CD4-positive, CD25-positive, alpha-beta regulatory T cell (primary cell): ENCODE measurements at regions not wholly inside any gene's neighbourhood (a gene's known extent, or its start where the extent isn't known, plus 50 kb on each side); places are given as distances from the start of the nearest gene placed in this dataset.
"Not testable (repeated sequence)": the region's sequence is repeated elsewhere in the genome, so short reads cannot be mapped to it uniquely, and the experiment has no call there.

ENCODE experiments used
- ATAC-seq, 2 donors: fragments of 150-1000 bp; cut with Tn5 transposase; one replicate each; pipeline ENCODE4 v1.10.0; 2021; ENCODE audit warnings: low read depth in 2 of 2, moderate number of reproducible peaks in 2 of 2, moderate library complexity in 1 of 2
- DNase-seq, 3 donors: peaks; one replicate each; pipeline versions ENCODE4 v3.0.0 to v3.0.0-alpha.2; 2012 to 2022; ENCODE audit warnings: mixed read lengths in 1 of 3
- H3K27ac ChIP-seq: one replicate; pipeline ENCODE4 v1.7.0; 2013; ENCODE audit warnings: mild to moderate bottlenecking, low read length; ENCODE audit not compliant: insufficient read depth, poor library complexity, severe bottlenecking
- H3K27me3 ChIP-seq: one replicate; pipeline ENCODE4 v1.7.0; 2013; ENCODE audit warnings: low read length; ENCODE audit not compliant: control insufficient read depth, insufficient read depth
- H3K36me3 ChIP-seq: one replicate; pipeline ENCODE4 v1.7.0; 2013; ENCODE audit warnings: mild to moderate bottlenecking, low read length, moderate library complexity; ENCODE audit not compliant: control insufficient read depth, insufficient read depth
- H3K4me1 ChIP-seq: 2 replicates; pipeline ENCODE4 v1.7.0; 2013; ENCODE audit warnings: mild to moderate bottlenecking, low read length; ENCODE audit not compliant: insufficient read depth, control insufficient read depth, poor library complexity, severe bottlenecking
- H3K4me3 ChIP-seq: one replicate; pipeline ENCODE4 v1.7.0; 2013; ENCODE audit warnings: low read depth, mild to moderate bottlenecking, low read length, moderate library complexity
- H3K9me3 ChIP-seq, 2 experiments: 1 replicate in 1 of 2; 2 replicates in 1 of 2; pipeline ENCODE4 v1.7.0; 2013; ENCODE audit warnings: low read length in 2 of 2, mild to moderate bottlenecking in 1 of 2, moderate library complexity in 1 of 2; ENCODE audit not compliant: control insufficient read depth in 2 of 2
- H3K27ac Mint-ChIP-seq, 3 donors: one replicate each; pipeline ENCODE4 v1.8.0; 2020 to 2022; ENCODE audit warnings: mild to moderate bottlenecking in 3 of 3, mixed read lengths in 3 of 3, moderate library complexity in 2 of 3
- H3K27me3 Mint-ChIP-seq: one replicate; pipeline ENCODE4 v1.8.0; 2022; ENCODE audit warnings: mild to moderate bottlenecking, mixed read lengths
- H3K36me3 Mint-ChIP-seq: one replicate; pipeline ENCODE4 v1.8.0; 2020; ENCODE audit warnings: mixed read lengths
- H3K4me1 Mint-ChIP-seq, 4 donors: one replicate each; pipeline ENCODE4 v1.8.0; 2020 to 2022; ENCODE audit warnings: mixed read lengths in 4 of 4, mild to moderate bottlenecking in 1 of 4
- H3K4me3 Mint-ChIP-seq, 4 donors: one replicate each; pipeline ENCODE4 v1.8.0; 2020 to 2022; ENCODE audit warnings: mild to moderate bottlenecking in 4 of 4, mixed read lengths in 4 of 4, moderate library complexity in 3 of 4
- H3K9me3 Mint-ChIP-seq, 7 donors: one replicate each; pipeline ENCODE4 v1.8.0; 2020 to 2022; ENCODE audit warnings: mixed read lengths in 7 of 7, mild to moderate bottlenecking in 3 of 7, moderate library complexity in 2 of 7

DNA sequence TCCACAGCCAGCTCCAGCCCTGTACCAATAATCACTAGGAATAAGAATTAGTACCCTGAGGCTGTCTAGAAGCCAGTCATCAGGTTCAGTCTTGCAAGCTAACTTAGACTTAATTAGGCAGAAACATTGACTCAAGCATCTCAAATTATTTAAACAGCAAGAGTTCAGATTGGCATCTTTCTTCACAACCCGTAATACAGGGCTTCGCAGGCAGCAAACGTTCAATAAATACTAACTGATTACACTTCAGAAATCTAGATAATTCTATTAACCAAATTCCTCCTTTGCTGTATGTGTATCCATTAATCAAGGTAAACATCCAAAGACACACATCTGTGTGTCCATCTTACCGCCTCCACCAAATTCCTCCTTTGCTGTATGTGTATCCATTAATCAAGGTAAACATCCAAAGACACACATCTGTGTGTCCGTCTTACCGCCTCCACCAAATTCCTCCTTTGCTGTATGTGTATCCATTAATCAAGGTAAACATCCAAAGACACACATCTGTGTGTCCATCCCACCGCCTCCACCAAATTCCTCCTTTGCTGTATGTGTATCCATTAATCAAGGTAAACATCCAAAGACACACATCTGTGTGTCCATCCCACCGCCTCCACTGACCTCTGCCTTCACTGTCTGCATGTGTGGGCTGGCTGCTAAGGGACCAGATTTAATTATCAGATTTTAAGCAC is 158.9 kb downstream of the SUCLG1 start:
- not testable (repeated sequence) for H3K4me3 Mint-ChIP-seq, H3K4me3 ChIP-seq, H3K27me3 ChIP-seq, H3K36me3 ChIP-seq, H3K9me3 ChIP-seq, H3K27me3 Mint-ChIP-seq, H3K4me1 ChIP-seq, H3K36me3 Mint-ChIP-seq, DNase-seq, H3K9me3 Mint-ChIP-seq, H3K27ac ChIP-seq, ATAC-seq, H3K27ac Mint-ChIP-seq, H3K4me1 Mint-ChIP-seq

DNA sequence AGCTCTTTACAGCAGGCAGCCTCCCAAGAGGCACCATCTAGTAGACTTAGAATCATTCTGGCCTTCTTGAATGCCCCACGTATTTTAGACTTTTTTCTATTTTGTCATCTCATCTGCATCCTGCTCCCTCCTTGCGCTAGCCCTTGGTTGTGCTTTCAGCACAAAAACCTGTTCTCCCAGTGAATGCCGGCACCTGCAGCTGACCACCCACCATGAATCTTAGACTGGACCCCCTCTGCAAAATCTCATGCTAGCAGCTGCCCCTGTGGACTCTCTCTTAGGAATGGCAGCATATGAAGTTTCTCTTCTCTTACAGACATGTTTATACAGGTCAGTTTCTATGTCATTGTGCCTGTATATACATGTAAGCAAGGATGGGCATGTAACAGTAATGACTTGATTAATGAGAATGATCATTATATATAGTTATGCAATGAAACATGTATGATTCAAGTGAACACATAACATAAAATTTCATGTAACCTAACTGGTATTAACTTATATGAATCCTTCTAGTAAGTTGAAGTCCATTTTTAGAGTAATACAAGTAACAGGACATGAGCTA is 159.8 kb downstream of the SUCLG1 start:
- H3K4me3 Mint-ChIP-seq: no peak overlapping the region
- H3K9me3 Mint-ChIP-seq: peaks cover 0 to 3% (median 0%) of the 10 kb centered on the region in 7 donors

GRCh38 chr2:84297155-84297554 is 161.9 kb downstream of the SUCLG1 start:
- Histone ChIP-seq H3K4me3 (no peak overlapping the region), H3K27ac (no peak overlapping the region), H3K4me1 (no peaks in the 10 kb centered on the region), H3K9me3 (no peaks in the 10 kb centered on the region), H3K27me3 (peaks cover 3% of the 10 kb centered on the region), H3K36me3 (no peaks in the 10 kb centered on the region)
- ATAC-seq (no peak), DNase-seq (no peak)
- Mint-ChIP-seq H3K36me3 (no peaks in the 10 kb centered on the region), H3K27ac (no peak overlapping the region), H3K4me3 (no peak overlapping the region), H3K4me1 (no peaks in the 10 kb centered on the region), H3K27me3 (no peaks in the 10 kb centered on the region), H3K9me3 (no peaks in the 10 kb centered on the region)

More for the DNA sequence above, 159.8 kb downstream of the SUCLG1 start:
- DNase-seq (no peak), ATAC-seq (no peak)
- Mint-ChIP-seq H3K36me3 (no peaks in the 10 kb centered on the region), H3K4me1 (no peaks in the 10 kb centered on the region), H3K27ac (no peak overlapping the region), H3K27me3 (no peaks in the 10 kb centered on the region)
- Histone ChIP-seq H3K27me3 (no peaks in the 10 kb centered on the region), H3K9me3 (no peaks in the 10 kb centered on the region), H3K4me3 (no peak overlapping the region), H3K36me3 (no peaks in the 10 kb centered on the region), H3K4me1 (no peaks in the 10 kb centered on the region), H3K27ac (no peak overlapping the region)

DNA sequence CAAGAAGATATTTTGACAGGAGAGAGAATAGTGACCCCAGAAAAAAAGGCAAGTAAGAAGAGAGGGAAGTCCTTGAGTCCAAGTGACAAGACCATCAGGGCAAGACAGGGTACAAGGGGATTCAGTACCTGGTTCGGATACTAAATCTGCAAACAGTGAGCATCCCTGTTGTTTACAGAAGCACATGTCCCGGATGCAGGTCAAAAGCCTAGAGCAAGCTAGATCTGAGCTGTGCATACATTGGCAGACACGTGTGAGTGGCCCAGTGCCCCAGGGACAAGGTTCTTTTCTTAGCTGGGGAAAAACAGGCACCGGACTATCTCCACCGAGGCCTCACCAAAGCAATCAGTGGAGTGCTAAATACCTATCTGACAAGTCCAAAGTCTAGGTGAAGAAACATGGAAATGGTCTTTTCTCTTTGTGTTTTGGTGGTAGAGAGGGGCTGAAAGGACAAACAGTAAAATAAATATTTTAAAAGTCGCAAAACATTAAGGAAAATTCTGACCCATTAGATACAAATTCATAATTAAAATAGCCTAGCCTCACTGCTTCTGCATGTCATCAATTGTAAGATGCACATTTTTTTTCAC is 165.2 kb downstream of the SUCLG1 start:
- H3K4me3 Mint-ChIP-seq: no peak overlapping the region
- H3K36me3 ChIP-seq: no peaks in the 10 kb centered on the region
- no peaks in the 10 kb centered on the region for H3K4me1 ChIP-seq
- no peaks in the 10 kb centered on the region for H3K36me3 Mint-ChIP-seq
- no peaks in the 10 kb centered on the region for H3K9me3 ChIP-seq
- H3K27ac Mint-ChIP-seq: no peak overlapping the region
- H3K27ac ChIP-seq: no peak overlapping the region
- H3K27me3 ChIP-seq: peaks cover 3% of the 10 kb centered on the region
- no peaks in the 10 kb centered on the region for H3K4me1 Mint-ChIP-seq
- H3K4me3 ChIP-seq: no peak overlapping the region
- peaks cover under 1% of the 10 kb centered on the region for H3K27me3 Mint-ChIP-seq
- no peak for ATAC-seq
- DNase-seq: no peak
- H3K9me3 Mint-ChIP-seq: no peaks in the 10 kb centered on the region

- no peak overlapping the region for H3K4me3 Mint-ChIP-seq
- no peaks in the 10 kb centered on the region for H3K9me3 Mint-ChIP-seq
- H3K27me3 Mint-ChIP-seq: peaks cover 7% of the 10 kb centered on the region
- peaks cover 3% of the 10 kb centered on the region for H3K27me3 ChIP-seq
- H3K4me1 ChIP-seq: no peaks in the 10 kb centered on the region
- no peaks in the 10 kb centered on the region for H3K4me1 Mint-ChIP-seq
- no peak overlapping the region for H3K27ac Mint-ChIP-seq
- H3K4me3 ChIP-seq: no peak overlapping the region
- no peaks in the 10 kb centered on the region for H3K36me3 ChIP-seq
- no peaks in the 10 kb centered on the region for H3K9me3 ChIP-seq
- no peak overlapping the region for H3K27ac ChIP-seq
- no peaks in the 10 kb centered on the region for H3K36me3 Mint-ChIP-seq
- DNase-seq: no peak
- ATAC-seq: no peak
Observed at GRCh38 chr2:84292545-84292944, 166.5 kb downstream of the SUCLG1 start.

- no peaks in the 10 kb centered on the region for H3K4me1 Mint-ChIP-seq
- no peak overlapping the region for H3K27ac Mint-ChIP-seq
- DNase-seq (peak in 1 of 3 donors; percentile 9), ATAC-seq (no peak)
- H3K4me1 ChIP-seq: no peaks in the 10 kb centered on the region
- no peaks in the 10 kb centered on the region for H3K36me3 Mint-ChIP-seq
- no peak overlapping the region for H3K4me3 Mint-ChIP-seq
- H3K27ac ChIP-seq: no peak overlapping the region
- no peaks in the 10 kb centered on the region for H3K9me3 ChIP-seq
- no peaks in the 10 kb centered on the region for H3K36me3 ChIP-seq
- peaks cover 3% of the 10 kb centered on the region for H3K27me3 ChIP-seq
- H3K4me3 ChIP-seq: no peak overlapping the region
- peaks cover 15% of the 10 kb centered on the region for H3K27me3 Mint-ChIP-seq
- H3K9me3 Mint-ChIP-seq: peaks cover 0 to 1% (median 0%) of the 10 kb centered on the region in 7 donors
Observed at GRCh38 chr2:84290537-84290936, 168.5 kb downstream of the SUCLG1 start.

DNA sequence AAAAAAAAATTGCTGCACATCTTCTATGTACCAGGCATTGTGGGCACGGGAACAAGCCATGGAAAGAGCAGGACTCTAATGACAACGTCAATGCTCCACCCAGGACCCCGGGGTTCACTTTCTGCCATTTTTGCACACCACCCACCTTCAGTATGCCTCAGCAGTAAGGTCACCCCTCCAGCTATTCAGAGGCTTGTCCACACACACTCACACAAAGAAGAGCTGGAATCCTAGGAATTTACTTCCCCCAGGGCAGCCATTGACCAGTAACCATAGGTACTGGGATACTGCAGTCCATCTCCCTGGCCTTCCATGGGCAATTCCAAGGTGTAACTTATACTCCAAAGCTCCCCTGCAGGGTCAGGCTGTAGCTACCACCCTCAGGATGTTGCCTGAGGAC is 170.8 kb downstream of the SUCLG1 start:
- H3K4me3 ChIP-seq: no peak overlapping the region
- H3K27me3 ChIP-seq: peaks cover 1% of the 10 kb centered on the region
- H3K27ac ChIP-seq: no peak overlapping the region
- no peaks in the 10 kb centered on the region for H3K36me3 ChIP-seq
- no peak overlapping the region for H3K27ac Mint-ChIP-seq
- peaks cover 15% of the 10 kb centered on the region for H3K27me3 Mint-ChIP-seq
- DNase-seq: no peak
- H3K4me3 Mint-ChIP-seq: no peak overlapping the region
- H3K9me3 Mint-ChIP-seq: peaks cover 0 to 2% (median 0%) of the 10 kb centered on the region in 7 donors
- H3K4me1 Mint-ChIP-seq: no peaks in the 10 kb centered on the region
- H3K4me1 ChIP-seq: no peaks in the 10 kb centered on the region
- no peak for ATAC-seq
- H3K9me3 ChIP-seq: no peaks in the 10 kb centered on the region
- H3K36me3 Mint-ChIP-seq: no peaks in the 10 kb centered on the region

- ATAC-seq: no peak
- H3K36me3 Mint-ChIP-seq: no peaks in the 10 kb centered on the region
- no peaks in the 10 kb centered on the region for H3K4me1 ChIP-seq
- H3K36me3 ChIP-seq: no peaks in the 10 kb centered on the region
- no peak overlapping the region for H3K27ac ChIP-seq
- H3K4me3 ChIP-seq: no peak overlapping the region
- DNase-seq: no peak
- H3K4me1 Mint-ChIP-seq: no peaks in the 10 kb centered on the region
- H3K27me3 ChIP-seq: no peaks in the 10 kb centered on the region
- H3K27me3 Mint-ChIP-seq: peaks cover 19% of the 10 kb centered on the region
- H3K4me3 Mint-ChIP-seq: no peak overlapping the region
- H3K27ac Mint-ChIP-seq: no peak overlapping the region
- peaks cover 0 to 2% (median 0%) of the 10 kb centered on the region in 7 donors for H3K9me3 Mint-ChIP-seq
- H3K9me3 ChIP-seq: no peaks in the 10 kb centered on the region
Observed at GRCh38 chr2:84286878-84287277, 172.2 kb downstream of the SUCLG1 start.
